MM.1S (cell line): ENCODE measurements at regions not wholly inside any gene's neighbourhood (a gene's known extent, or its start where the extent isn't known, plus 50 kb on each side); places are given as distances from the start of the nearest gene placed in this dataset.

ENCODE experiments used
- CTCF ChIP-seq: fragments of 300-600 bp; sonication (generic); IDR thresholded peaks from 2 replicates; pipeline ENCODE4 v1.5.1; 2016; ENCODE audit warnings: antibody characterized with exemption, low read length, mixed read lengths
- EZH2 ChIP-seq: fragments of 300-600 bp; sonication (generic); optimal IDR thresholded peaks from 2 replicates; pipeline ENCODE3; 2017; ENCODE audit warnings: low read depth, mild to moderate bottlenecking, antibody characterized with exemption, low read length, mixed read lengths

DNA sequence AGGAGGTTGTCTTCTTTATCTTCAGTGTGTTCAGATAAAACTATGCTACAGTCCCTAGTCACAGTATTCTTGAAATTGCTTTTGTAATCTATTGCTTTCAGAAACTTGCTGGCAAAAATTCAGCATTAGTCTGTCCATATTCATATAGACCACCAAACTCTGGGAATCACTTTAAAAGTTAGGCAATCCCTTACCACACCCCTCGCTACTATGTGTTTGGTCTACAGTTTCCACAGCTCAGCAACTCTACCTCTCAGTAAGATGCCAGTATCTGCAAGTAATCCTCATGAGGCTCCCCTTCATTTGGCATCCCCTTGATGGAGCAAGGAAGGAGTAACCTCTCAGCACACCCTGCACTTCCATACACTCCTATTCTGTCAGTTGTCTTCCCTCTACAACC lies 1706.6 kb upstream of the CELF4 start:
- TF ChIP-seq EZH2 = no peak
- no peak for TF ChIP-seq CTCF
